ENCODE measurements at regions not wholly inside any gene's neighbourhood (a gene's known extent, or its start where the extent isn't known, plus 50 kb on each side); places are given as distances from the start of the nearest gene placed in this dataset.
A peak's percentile ranks its signal among the peaks of the same experiment; 100 is the strongest.
"Not testable (repeated sequence)": the region's sequence is repeated elsewhere in the genome, so short reads cannot be mapped to it uniquely, and the experiment has no call there.

- ChIA-PET POLR2A (no interaction called here), CTCF (interaction anchor here (0.7 to 1.0 kb wide), 3 partner anchors 14 to 196 kb away, joined by 3 to 4 read pairs (median 3); no protein-coding TSS in a partner anchor)
- Mint-ChIP-seq H3K27me3 (no peaks in the 10 kb centered on the region), H3K27ac (peak overlapping the region; percentile 72), H3K36me3 (ENCODE audit: low read depth) (no peaks in the 10 kb centered on the region), H3K4me3 (no peak overlapping the region), H3K9me3 (ENCODE audit: low read depth) (no peaks in the 10 kb centered on the region), H3K4me1 (peaks cover 46% of the 10 kb centered on the region)
- peak; percentile 73 for DNase-seq
- peak; percentile 82 for ATAC-seq
- intact Hi-C loops (cut with DNase I, micrococcal nuclease) = no loop called here
Measured at GRCh38 chr10:8365935-8366911, 311.7 kb downstream of the GATA3 start.

DNA sequence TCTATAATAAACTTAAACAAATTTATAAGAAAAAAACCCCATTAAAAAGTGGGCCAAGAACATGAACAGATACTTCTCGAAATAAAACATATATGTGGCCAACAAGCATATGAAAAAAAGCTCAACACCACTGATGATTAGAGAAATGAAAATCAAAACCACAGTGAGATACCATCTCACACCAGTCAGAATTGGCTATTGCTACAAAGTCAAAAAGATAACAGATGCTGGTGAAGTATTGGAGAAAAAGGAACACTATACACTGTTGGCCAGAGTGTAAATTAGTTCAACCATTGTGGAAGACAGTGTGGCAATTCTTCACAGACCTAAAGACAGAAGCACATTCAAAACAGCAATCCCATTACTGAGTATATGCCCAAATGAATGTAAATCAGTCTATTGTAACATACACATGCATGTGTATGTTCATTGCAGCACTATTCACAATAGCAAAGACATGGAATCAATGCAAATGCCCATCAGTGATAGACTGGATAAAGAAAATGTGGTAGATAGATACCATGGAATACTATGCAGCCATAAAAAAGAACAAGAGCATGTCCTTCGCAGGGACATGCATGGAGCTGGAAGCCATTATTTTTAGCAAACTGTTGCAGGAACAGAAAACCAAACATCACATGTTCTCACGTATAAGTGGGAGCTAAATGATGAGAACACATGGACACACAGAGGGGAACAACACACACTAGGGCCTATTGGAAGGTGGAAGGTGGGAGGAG, 313.4 kb downstream of the GATA3 start:
- H3K4me1 Mint-ChIP-seq = peaks cover 39% of the 10 kb centered on the region
- POLR2A ChIA-PET; H3K9me3 Mint-ChIP-seq (ENCODE audit: low read depth); ATAC-seq; intact Hi-C loops (cut with DNase I, micrococcal nuclease); DNase-seq; H3K4me3 Mint-ChIP-seq; H3K27me3 Mint-ChIP-seq; H3K27ac Mint-ChIP-seq; H3K36me3 Mint-ChIP-seq (ENCODE audit: low read depth): not testable (repeated sequence)
- CTCF ChIA-PET = interaction anchor here (0.8 kb wide), 1 partner anchor 382 kb away, joined by 3 read pairs; no protein-coding TSS in a partner anchor

DNA sequence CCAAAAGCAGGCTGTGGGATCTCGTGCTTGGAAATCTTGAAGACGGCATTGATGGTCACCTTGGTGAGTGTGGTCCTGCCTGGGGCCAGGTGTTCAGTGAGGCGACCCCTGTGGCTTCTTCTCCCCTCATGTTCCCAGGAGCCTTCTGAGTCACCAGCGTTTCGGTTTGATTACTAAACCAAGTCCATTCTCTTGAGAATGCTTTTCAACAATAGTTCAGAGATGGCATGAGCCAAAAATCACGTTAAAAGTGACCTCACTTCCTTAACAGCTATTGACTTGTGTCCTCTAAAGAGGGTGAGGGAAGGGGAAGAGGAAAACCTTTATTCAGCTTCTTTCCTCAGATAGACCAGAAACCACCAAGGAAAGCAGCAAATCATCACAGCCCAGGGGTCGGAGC, 315.2 kb downstream of the GATA3 start:
- Mint-ChIP-seq H3K27me3 (no peaks in the 10 kb centered on the region), H3K4me1 (peaks cover 25% of the 10 kb centered on the region), H3K9me3 (ENCODE audit: low read depth) (no peaks in the 10 kb centered on the region), H3K36me3 (ENCODE audit: low read depth) (peaks cover 2% of the 10 kb centered on the region), H3K27ac (no peak overlapping the region), H3K4me3 (no peak overlapping the region)
- ChIA-PET POLR2A (no interaction called here), CTCF (no interaction called here)
- intact Hi-C loops (cut with DNase I, micrococcal nuclease) = no loop called here
- ATAC-seq (no peak), DNase-seq (no peak)

DNA sequence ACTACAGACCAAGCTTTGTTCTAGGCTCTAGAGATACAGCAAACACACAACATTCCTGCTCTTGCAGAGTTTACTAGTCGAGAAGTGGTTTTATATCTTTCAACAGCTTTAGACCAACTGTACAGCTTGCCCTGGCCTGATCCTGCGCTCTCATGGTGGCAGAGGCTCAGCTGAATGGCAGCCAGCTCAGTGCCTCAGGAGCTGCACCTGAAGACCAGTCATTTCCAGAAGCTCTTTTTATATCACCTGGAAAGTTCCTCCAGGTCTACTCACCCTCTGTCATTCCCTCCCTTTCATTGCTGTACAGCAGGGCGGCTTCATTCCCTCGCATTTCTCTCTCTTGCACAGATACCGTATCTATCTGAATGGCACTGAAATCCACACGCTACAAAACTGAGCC, 319.8 kb downstream of the GATA3 start:
- ChIA-PET POLR2A (no interaction called here), CTCF (interaction anchor here (0.8 kb wide), 1 partner anchor 8 kb away, joined by 3 read pairs; no protein-coding TSS in a partner anchor)
- H3K9me3 Mint-ChIP-seq (ENCODE audit: low read depth) = no peaks in the 10 kb centered on the region
- no peaks in the 10 kb centered on the region for H3K27me3 Mint-ChIP-seq
- intact Hi-C loops (cut with DNase I, micrococcal nuclease) = no loop called here
- H3K4me3 Mint-ChIP-seq = no peak overlapping the region
- no peak overlapping the region for H3K27ac Mint-ChIP-seq
- peaks cover 11% of the 10 kb centered on the region for H3K4me1 Mint-ChIP-seq
- peaks cover 2% of the 10 kb centered on the region for H3K36me3 Mint-ChIP-seq (ENCODE audit: low read depth)
- DNase-seq = no peak
- ATAC-seq = no peak

- ChIA-PET CTCF (interaction anchor here (0.6 kb wide), 2 partner anchors 15 to 54 kb away, joined by 3 to 4 read pairs; no protein-coding TSS in a partner anchor), POLR2A (no interaction called here)
- Mint-ChIP-seq H3K27ac (no peak overlapping the region), H3K4me1 (peaks cover 5% of the 10 kb centered on the region), H3K9me3 (ENCODE audit: low read depth) (no peaks in the 10 kb centered on the region), H3K36me3 (ENCODE audit: low read depth) (peaks cover 2% of the 10 kb centered on the region), H3K27me3 (no peaks in the 10 kb centered on the region), H3K4me3 (no peak overlapping the region)
- ATAC-seq (no peak), DNase-seq (no peak)
- intact Hi-C loops (cut with DNase I, micrococcal nuclease) = no loop called here
Measured at GRCh38 chr10:8375137-8375536, 320.6 kb downstream of the GATA3 start.

GRCh38 chr10:8378198-8378983, 323.9 kb downstream of the GATA3 start:
- Mint-ChIP-seq H3K9me3 (ENCODE audit: low read depth) (no peaks in the 10 kb centered on the region), H3K4me3 (no peak overlapping the region), H3K36me3 (ENCODE audit: low read depth) (no peaks in the 10 kb centered on the region), H3K27me3 (no peaks in the 10 kb centered on the region), H3K4me1 (peaks cover 5% of the 10 kb centered on the region), H3K27ac (no peak overlapping the region)
- intact Hi-C loops (cut with DNase I, micrococcal nuclease) = no loop called here
- ChIA-PET CTCF (interaction anchor here (0.7 kb wide), 1 partner anchor 1394 kb away, joined by 3 read pairs; no protein-coding TSS in a partner anchor), POLR2A (no interaction called here)
- ATAC-seq = no peak
- DNase-seq = no peak

DNA sequence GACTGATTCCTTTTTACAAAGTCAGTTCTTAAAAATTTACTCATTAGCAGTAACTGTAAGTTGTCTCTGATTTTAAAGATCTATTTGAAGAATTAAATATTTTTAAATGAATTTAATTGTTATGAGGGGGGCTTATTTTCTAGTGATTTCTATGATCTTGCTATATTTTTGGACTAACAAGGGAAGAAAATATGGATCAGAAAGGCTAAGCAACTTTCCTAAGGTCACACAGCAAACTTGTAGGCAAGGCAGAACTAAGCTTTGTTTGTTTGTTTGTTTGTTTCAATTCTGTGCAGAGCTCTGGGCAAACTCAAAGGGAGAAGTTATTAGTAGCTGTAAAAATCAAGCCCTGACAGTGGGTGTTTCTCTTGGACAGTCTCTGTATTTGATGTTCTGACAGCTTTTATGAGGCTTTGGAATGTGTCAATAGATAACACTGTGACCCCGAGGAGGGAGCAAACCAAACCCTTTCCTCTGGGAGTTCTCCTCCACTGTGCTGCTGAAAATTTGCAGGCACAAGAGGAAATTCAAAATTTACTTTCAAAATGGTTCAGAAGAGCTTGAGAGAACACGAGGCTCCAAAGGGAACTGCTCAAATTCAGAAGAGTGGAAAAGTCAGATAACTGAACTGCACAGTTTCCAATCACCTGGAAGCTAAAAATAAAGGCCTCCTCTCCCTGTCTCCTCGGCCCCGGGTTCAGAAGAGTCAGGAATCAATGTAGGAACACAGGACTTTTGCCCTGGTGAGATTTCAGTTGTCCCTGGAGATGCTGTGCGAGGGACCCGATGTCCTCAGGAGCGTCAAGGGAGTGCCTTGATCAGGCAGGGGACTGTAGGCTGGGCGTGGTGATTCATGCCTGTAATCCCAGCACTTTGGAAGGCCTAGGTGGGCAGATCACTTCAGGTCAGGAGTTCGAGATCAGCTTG, 325.7 kb downstream of the GATA3 start:
- Mint-ChIP-seq H3K4me1 (peaks cover 2% of the 10 kb centered on the region), H3K36me3 (ENCODE audit: low read depth) (no peaks in the 10 kb centered on the region), H3K27ac (no peak overlapping the region), H3K9me3 (ENCODE audit: low read depth) (no peaks in the 10 kb centered on the region), H3K4me3 (no peak overlapping the region), H3K27me3 (no peaks in the 10 kb centered on the region)
- ChIA-PET CTCF (interaction anchor here (0.6 to 1.1 kb wide), 6 partner anchors 13 to 322 kb away, joined by 3 to 6 read pairs (median 4); no protein-coding TSS in a partner anchor), POLR2A (no interaction called here)
- DNase-seq (no peak), ATAC-seq (no peak)
- intact Hi-C loops (cut with DNase I, micrococcal nuclease) = no loop called here

GRCh38 chr10:8380833-8381496, 326.5 kb downstream of the GATA3 start:
- no peak for DNase-seq
- CTCF ChIA-PET = interaction anchor here (0.6 kb wide), 1 partner anchor 322 kb away, joined by 3 read pairs; no protein-coding TSS in a partner anchor
- Mint-ChIP-seq H3K36me3 (ENCODE audit: low read depth) (no peaks in the 10 kb centered on the region), H3K4me3 (no peak overlapping the region), H3K9me3 (ENCODE audit: low read depth) (no peaks in the 10 kb centered on the region), H3K4me1 (no peaks in the 10 kb centered on the region), H3K27me3 (no peaks in the 10 kb centered on the region), H3K27ac (no peak overlapping the region)
- intact Hi-C loops (cut with DNase I, micrococcal nuclease) = no loop called here
- no peak for ATAC-seq
- POLR2A ChIA-PET = no interaction called here

DNA sequence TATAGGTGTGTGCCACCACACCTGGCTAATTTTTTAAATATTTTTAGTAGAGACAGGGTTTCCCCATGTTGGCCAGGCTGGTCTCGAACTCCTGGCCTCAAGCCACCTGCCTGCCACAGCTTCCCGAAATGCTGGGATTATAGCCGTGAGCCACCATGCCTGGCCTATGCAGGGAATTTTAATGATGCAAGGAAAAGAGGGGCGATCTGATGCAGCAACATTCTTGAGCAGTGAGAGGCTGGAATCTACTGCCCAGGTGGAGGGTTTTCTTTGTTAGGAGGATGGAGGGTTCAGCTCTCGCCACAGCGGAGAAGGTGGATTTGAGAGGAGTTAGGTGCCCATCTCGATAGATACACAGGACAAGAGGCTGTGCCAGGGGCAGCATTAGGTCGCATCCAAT, 332.3 kb downstream of the GATA3 start:
- intact Hi-C loops (cut with DNase I, micrococcal nuclease) = no loop called here
- no peaks in the 10 kb centered on the region for H3K4me1 Mint-ChIP-seq
- no peaks in the 10 kb centered on the region for H3K36me3 Mint-ChIP-seq (ENCODE audit: low read depth)
- peaks cover 3% of the 10 kb centered on the region for H3K9me3 Mint-ChIP-seq (ENCODE audit: low read depth)
- CTCF ChIA-PET = no interaction called here
- no peak overlapping the region for H3K4me3 Mint-ChIP-seq
- no peak for DNase-seq
- no peaks in the 10 kb centered on the region for H3K27me3 Mint-ChIP-seq
- POLR2A ChIA-PET = interaction anchor here (0.7 kb wide), 1 partner anchor 15 kb away, joined by 3 read pairs; no protein-coding TSS in a partner anchor
- no peak for ATAC-seq
- H3K27ac Mint-ChIP-seq = no peak overlapping the region

GRCh38 chr10:8389630-8390029, 335.1 kb downstream of the GATA3 start:
- Mint-ChIP-seq H3K27me3 (no peaks in the 10 kb centered on the region), H3K4me3 (no peak overlapping the region), H3K36me3 (ENCODE audit: low read depth) (no peaks in the 10 kb centered on the region), H3K27ac (no peak overlapping the region), H3K4me1 (no peaks in the 10 kb centered on the region), H3K9me3 (ENCODE audit: low read depth) (peaks cover 3% of the 10 kb centered on the region)
- DNase-seq (no peak), ATAC-seq (no peak)
- POLR2A ChIA-PET = no interaction called here
- CTCF ChIA-PET = no interaction called here
- intact Hi-C loops (cut with DNase I, micrococcal nuclease) = no loop called here
